GM10266 (cell line): ENCODE measurements at regions not wholly inside any gene's neighbourhood (a gene's known extent, or its start where the extent isn't known, plus 50 kb on each side); places are given as distances from the start of the nearest gene placed in this dataset.

Source experiments
- DNase-seq: peaks from one replicate; pipeline ENCODE4 v3.0.0; 2012; ENCODE audit errors: extremely low spot score
- CTCF ChIP-seq: IDR thresholded peaks from 2 replicates; pipeline ENCODE4 v1.5.1; 2012; ENCODE audit warnings: mild to moderate bottlenecking, low read depth; ENCODE audit not compliant: control insufficient read depth, insufficient read depth; ENCODE audit errors: missing control alignments

GRCh38 chr2:16304876-16305590 is 360.6 kb downstream of the CYRIA start:
- no peak for TF ChIP-seq CTCF
- no peak for DNase-seq

- DNase-seq: no peak
- TF ChIP-seq CTCF: no peak
Measured at GRCh38 chr2:16303761-16304160, 361.9 kb downstream of the CYRIA start.

GRCh38 chr2:16303273-16303577 is 362.4 kb downstream of the CYRIA start:
- TF ChIP-seq CTCF: no peak
- no peak for DNase-seq

GRCh38 chr2:16302431-16303272 is 362.3 kb downstream of the MYCN start:
- no peak for TF ChIP-seq CTCF
- no peak for DNase-seq

GRCh38 chr2:16301961-16302360 is 361.6 kb downstream of the MYCN start:
- no peak for DNase-seq
- no peak for TF ChIP-seq CTCF

GRCh38 chr2:16298866-16299265 is 358.5 kb downstream of the MYCN start:
- DNase-seq: no peak
- TF ChIP-seq CTCF: no peak
